ENCODE measurements at regions not wholly inside any gene's neighbourhood (a gene's known extent, or its start where the extent isn't known, plus 50 kb on each side); places are given as distances from the start of the nearest gene placed in this dataset.

DNA sequence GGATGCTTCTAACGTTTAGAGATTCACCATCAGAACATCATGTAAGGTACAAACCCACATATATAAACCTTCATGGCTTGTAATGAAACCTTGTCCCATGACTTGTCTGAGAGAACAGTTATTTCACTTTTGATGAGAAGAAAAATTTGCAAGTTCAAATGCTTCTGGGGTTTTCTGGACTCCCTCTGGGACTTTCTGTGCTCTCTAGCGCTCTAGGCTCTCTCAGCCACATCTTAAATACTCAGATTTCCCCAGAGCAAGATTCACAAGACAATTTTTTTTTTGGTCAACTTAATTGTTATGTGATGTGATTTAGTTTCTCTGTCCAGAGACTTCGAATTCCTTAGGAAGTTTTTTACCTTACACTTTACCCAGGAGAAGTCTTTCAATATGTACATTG lies 282.8 kb upstream of the EDNRB start:
- no peak for DNase-seq

DNA sequence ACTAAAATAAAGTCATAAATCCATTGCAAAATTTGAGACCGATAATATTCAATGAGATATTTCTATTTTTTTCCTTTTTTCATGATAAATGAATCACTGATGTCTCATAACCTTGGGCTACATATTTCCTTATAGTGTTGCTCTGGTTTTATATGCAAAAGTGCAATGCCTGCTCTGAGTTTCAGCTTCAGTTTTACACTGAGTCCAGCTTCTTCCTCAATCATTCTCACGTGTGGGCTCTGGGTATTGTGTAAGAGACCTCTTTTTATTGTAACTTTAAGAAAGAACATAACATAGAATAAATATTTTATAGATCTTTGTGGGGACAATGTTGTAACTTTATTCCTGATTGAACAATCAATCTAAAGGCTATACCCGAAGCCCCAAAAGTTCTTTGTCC lies 280.2 kb upstream of the EDNRB start:
- DNase-seq = no peak

DNA sequence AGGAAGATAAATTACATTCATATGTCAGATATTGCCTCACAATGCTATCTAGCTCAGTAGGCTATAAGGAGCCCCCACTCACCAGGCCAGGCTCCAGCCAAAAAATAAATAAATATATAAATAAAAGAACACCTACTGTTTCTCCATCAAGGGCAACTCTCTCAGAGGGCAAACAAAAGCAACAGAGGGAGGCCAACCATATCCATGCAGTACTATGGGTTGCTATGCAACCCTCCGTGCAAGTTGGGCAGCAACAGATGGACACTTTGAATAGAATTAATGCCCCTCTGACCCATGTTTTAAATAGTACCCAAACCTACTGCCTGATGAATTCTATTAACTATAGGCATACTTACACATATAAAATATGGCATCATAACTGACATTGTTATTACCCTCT lies 279.8 kb upstream of the EDNRB start:
- no peak for DNase-seq

DNA sequence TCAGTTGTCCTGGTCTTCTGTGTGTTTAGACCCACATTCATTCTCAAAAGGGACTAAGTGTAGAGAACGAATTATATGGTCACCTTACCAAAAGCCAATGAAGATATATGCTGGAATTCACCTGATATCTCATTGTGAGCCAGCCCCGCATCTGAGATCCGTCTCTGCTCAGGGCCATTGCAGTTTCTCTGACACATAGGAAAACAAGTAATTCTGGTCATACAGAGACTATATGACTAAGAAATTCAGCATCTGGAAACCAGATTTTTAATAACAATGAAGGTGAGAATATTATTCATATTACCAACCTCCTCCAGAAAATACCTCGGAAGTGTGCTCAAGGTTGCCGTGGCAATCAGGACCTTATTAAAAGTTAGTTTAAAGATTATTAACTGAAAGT lies 278.6 kb upstream of the EDNRB start:
- DNase-seq = no peak

DNA sequence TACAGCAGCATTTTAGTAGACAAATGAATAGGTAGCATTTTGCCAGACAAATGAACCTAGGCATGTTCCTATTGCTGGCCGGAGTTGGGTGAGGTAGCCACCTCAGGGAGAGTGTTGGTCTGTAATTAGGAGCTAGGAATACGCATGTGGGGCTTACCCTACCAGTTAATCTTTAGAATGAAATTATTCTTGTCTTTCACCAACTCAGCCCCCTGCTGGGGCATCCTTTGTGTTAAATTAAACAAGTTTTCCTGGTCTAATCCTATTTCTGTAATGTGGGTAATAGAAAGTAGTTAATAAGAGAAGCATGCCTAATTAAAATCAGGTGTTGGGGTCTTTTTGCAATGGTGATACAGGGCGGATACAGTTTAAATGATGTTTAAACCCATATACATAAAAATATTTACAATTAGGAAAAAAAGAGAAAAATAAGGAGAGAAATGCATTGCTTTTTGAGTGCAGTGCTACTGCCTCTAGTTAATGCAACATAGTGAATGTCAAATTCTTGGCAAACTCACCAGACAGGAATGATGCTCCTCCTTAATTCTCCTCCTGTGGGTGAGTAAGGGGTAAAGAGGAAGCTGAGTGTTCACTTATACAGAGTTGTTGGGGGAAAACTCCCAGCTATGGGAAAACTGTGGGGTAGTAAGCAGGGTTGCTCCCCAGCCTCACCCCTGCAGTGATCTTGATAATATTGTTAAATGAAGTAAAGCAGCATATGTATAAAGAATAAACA lies 276.4 kb upstream of the EDNRB start:
- DNase-seq = no peak

DNA sequence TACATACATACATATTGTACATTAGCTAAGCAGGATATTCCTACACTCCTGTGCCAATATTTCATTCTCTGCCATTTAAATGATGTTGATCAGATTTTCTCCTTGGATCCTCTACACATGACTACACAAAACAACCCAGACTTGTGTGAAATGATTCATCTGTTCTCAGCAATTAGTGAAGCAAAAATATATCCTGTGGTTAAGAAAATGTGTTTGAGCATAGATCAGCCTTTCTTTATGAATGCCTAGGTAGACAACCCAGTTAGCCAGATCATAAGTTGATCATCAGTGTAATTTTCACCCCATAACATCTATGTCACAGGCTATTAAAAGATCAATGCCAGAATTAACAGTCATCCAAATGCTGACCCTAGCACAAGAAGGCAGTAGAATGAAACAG lies 275.2 kb upstream of the EDNRB start:
- DNase-seq = no peak

DNA sequence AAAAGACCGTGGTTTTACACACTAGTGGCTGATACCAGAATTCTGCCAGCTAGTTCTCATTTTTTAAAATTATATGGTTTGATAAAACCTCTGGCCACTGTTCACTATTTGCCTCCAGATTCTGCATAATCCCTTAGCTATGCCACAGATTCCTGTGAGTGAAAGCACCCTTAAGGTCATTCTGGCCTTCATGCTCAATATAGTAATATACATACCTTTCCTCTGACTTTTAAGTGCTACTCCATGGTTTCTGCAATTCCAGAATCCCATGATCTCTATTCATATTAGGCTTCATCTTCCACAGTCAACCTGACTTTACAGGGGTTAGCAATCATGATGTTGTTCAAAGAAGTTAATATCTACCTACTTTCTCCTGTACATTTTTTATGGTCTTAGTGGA lies 274.1 kb upstream of the EDNRB start:
- DNase-seq = no peak

DNA sequence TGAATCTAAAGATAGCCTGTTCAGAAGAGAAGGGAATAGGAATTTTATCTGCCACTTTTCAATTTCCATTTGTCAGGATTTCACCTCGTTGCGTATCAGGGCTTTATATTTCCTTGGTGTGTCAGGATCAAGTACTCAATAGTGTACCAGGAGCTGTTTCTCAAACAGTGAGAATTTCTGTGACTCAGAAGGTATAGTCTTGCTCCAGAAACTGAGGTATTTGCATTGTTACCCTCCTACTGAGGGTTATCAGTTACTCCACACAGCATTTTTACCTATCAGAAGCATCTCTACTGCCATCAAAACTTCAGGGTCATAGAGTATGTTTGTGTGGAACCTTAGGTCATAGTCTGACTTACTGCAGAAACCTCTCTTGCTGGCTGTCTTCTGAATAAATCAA lies 271.7 kb upstream of the EDNRB start:
- no peak for DNase-seq

DNA sequence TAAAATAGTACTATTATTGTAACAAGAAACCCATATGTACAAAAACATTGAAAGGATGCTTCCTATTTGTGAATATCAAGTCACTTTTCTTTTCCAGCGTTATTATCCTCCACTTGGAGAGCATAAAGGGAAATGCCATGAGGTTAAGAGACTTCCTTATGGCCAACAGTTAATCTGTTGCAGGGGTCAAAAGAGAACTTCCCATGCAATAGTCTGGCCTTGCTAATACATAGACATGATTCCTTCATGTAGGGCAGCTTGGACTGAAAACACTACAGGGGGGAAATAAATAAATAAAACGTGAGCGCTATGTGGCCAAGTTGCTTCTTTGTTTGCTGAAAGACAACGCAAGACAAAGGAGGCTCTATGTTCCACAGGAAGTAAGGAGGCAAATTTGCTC lies 269.1 kb upstream of the EDNRB start:
- DNase-seq = no peak

DNA sequence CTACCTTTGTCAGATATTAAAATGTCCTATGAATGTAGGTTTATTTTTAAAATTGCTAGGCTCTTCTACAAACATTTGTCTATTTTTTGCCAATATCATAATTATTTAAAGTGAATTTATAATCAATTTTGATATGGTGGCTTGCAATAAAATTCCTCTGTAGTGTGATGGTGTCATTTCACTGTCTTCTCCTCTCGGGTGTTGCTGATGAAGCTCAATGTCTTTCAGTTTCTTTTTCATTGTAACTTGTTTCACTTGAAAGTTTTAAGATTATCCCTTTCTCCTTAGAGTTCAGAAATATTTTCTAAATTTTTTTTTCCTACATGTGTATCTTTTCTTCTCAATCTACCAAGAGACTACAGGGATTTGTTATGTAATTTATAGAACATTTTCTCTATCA lies 267.1 kb upstream of the EDNRB start:
- DNase-seq = no peak

DNA sequence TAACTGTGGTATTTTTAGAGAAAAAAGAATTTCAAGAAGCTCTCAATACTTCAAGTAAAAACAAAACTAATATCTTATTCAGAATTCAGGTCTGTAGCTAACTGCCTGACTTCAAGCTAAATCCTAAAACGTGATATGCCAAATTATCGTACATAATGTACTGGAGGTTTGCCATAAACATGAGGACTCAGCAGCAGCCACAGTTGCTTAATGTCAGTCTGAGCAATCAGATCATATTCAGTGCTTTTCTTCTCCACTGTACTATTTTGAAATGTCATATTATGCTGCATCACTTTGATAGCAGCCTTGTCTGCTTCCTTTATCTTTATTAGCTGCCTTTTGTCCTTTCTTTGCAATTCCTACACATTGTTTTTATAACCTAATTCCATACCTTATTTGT lies 265.1 kb upstream of the EDNRB start:
- no peak for DNase-seq

DNA sequence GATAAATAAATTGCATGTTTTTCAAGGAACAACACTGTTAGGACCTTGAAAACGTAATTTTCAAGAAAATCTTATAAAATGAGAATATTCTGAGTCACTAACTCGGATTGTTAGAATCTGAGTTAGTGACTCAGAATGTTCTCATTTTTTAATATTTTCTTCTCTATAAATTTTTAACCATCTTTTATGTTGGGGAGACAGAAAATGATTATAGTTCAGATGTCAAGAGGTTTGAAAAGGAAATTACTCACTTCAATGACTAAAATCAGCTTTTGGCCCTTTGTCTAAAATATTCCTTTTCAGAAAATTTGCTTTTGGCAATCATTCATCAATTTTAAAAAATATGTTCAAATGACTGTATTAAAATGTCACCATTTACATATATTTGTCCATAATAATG lies 264.2 kb upstream of the EDNRB start:
- DNase-seq = no peak

DNA sequence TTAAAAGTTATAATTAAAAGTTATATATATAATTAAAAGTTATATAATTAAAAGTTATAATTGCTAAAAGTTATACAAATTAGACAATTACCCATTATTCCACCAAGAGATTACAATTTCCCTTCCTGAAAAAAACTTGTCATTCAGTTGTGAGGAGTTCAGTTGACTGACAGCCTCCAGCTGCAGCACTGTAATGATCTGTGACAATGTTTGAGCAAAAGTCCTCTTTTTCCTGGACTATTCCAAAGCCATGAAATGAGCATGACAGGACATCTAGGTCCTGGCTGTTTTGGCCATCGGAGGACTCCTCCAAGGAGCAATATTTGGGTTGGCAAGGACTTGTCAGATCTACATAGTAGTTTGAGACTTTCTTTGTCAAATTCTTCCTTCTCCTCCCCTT lies 258.7 kb upstream of the EDNRB start:
- no peak for DNase-seq

DNA sequence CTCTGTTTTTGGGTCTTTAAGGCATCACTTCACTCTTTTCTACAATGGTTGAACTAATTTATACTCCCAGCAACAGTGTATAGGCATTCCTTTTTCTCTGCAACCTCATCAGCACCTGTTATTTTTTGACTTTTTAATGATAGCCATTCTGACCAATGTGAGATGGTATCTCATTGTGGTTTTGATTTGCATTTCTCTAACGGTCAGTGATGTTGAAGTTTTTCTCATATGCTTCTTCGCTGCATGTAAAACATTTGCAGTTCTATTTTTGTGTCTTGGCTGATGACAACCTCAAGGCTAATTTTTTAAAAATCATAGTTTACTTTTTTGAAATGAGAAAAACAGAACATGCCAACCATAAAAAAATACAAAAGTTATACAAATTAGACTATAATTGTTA lies 258.2 kb upstream of the EDNRB start:
- DNase-seq = no peak

DNA sequence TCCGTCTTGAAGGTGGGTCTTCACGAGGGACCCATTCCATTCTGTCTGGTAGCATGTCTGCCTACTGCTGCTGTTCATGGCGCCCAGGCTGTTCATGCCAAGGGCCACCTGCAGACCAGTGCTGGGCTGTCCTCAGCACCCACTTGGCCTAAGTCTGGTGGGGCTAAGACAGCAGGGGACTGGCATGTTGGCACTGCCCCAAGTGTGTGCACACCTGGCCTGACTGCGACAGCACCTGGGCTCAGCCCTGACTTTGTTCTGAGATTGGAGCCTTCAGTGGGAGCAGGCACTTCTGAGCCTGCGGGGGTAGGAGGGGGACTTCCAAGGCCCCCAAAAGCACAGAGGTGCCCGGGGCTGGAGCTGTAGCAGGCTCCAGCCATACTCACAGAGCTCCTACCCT lies 250.8 kb upstream of the EDNRB start:
- no peak for DNase-seq

DNA sequence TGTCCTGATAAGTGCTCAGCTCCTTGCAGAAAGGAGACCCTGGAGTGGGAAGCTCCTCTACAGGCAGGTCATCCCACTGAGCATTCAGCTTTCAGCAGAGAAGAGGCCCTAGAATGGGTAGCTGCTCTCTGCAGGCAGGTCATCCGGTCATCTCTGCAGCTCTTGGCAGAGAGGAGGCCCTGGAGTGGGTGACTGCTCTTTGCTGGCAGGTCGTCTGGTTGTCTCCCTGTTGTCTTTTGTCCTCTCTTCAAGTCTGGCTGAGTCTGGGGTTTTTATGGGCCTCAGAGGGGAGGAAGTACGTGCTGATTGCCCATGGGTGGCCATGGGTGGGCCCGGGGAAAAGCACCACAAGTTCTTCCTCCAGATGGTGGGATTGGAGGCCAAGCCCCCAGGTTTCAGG lies 250.3 kb upstream of the EDNRB start:
- DNase-seq = no peak

DNA sequence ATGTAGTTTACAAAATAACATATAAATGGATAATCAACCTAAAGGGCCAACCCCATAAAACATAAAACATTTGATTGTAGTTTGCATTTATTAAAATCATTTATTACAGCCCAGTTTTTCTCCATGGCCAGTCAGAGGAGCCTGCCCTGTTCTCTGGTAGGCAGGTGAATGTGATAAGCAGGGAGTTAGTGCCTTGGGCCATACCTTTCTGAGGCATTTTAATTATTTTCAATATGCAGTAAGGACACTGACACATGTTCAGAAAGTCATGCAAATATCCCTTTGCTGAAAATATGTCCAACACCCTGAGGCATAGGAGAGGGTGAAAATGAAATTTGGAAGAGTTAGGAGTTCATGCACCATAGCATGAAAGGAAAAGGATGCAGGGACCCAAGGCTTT lies 242.6 kb upstream of the EDNRB start:
- no peak for DNase-seq

DNA sequence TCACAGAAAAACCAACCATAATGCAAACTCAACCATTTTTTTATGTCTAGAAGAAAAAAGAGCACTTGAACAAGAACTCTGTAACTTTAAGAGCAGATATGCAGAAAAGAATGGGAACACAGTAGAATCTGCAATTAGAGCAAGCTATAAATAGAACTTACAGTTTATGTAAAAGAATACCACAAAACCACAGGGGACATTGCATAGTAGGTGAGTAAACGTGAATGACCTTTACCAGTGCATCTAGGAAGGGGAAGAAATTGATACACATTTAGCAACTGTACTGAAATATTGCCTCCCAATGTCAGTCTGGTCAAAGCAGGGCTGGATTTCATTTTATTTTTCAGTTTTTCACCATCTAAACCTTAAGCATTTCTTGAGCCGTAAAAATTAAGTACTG lies 242.2 kb upstream of the EDNRB start:
- DNase-seq = no peak

DNA sequence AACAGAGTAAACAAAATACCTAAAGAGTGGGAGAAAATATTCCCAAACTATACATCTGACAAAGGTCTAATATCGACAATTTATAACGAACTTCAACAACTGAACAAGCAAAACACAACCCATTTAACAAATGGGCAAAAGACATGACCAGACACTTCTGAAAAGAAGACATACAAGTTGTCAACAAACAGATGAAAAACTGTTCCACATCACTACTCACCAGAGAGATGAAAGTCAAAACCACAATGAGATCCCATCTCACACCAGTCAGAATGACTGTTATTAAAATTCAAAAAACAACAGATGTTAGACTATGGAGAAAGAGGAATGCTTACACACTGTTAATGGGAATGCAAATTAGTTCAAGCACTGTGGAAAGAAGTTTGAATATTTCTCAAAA lies 233.8 kb upstream of the EDNRB start:
- DNase-seq = no peak

DNA sequence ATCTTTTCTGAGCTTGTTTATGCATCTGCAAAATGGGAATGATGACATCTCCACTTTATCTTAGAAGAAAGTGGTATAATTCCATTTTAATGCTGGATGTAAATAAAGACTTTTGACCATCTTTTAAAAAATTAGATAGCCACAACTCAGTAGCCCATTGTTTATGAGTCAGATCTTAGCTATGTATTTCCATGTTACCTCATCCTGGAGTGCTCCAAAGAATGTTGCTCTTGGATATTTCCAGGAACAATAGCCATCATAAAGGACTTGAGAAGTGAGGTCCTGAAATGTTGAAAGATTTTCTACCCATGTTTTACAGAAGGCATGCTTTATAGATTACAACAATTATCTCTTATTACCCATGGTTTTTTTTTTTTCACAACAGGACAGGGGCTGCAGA lies 229.3 kb upstream of the EDNRB start:
- DNase-seq = no peak

DNA sequence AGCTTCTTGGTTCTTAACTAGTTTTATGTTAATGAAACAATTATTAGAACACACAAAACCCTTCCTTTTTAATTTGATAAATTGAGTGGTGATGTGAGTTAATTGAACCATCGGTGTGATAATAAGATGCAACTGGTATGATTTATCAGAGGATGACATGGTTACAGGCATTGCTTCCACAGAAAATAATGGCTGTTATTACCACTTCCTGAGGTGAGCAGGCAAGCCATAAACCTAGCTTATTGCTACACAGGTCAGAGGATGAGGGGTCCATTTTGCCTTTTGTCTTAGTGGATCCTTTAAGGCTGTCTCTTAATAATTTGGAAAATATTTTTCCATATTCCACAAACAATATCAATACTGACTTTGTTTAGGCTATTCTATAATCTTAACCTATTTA lies 226.6 kb upstream of the EDNRB start:
- no peak for DNase-seq

DNA sequence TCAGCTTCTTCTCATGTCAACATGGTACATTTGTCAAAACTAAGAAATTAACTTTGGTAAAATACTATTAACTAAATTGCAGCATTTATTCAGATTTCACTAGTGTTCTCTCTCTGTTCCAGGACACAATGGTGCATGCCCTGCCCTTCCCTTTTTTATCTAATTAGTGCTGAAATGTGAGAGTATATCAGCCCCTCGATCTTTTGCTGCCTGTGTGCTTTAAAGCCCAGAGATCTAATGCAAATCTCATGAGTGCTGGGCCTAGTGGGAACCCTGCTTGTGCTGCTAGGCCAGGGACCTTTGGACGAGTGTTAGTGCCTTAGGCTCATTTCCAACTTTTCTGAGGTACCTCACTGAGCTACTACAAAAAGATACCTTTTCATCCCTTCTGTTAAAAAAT lies 221.1 kb upstream of the EDNRB start:
- no peak for DNase-seq

DNA sequence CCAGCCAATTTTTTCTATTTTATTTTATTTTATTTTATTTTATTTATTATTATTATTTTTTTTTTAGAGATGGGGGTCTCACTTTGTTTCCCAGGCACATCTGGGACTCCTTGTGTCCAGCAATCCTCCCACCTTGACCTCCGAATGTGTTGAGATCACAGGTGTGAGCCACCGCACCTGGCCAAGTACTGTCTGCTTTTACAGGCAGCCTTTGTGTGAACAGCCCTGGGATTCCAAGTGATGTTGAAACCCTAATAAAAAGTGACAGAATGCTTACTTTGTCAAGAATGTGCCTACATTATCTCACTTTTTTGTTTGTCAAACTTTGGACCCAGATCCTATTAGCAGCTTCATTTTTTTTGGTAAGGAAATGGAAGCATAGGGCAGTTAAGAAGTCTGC lies 220.1 kb upstream of the EDNRB start:
- DNase-seq = no peak

DNA sequence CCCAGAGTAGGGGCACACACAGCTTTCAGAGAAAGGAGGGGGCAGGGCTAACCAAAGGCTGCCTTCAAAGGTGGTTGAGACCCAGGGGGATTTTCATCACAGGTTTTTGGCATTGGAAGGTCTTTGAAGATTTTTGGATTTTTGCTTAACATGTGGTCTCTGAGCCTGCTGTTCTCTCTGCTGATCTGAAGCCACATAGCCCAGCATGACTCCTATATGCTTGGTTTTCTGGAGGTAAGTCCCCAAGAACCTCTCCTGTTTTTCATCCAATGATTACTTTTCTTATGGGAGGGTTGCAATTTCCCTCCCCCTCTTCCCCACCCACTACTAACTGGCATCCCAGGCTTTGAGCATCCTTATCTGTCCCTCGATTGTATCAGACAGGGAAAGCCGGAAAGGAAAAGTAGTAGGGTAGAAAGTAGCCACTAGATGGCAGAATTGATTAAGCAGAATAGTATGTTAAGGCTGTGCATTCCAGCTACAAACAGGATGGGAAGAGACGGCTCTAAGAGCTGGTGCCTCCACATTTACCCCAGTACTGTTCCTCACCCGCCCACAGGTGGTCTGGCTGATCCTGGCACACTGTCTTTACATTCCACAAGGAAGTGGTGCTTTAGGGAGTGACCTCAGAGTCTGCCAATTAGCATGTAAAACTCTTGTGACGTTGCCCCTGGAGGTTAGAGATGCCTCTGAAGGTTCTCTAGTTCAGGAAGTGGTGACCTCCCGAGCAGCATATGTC lies 218.9 kb upstream of the EDNRB start:
- peak; percentile 30 for DNase-seq

DNA sequence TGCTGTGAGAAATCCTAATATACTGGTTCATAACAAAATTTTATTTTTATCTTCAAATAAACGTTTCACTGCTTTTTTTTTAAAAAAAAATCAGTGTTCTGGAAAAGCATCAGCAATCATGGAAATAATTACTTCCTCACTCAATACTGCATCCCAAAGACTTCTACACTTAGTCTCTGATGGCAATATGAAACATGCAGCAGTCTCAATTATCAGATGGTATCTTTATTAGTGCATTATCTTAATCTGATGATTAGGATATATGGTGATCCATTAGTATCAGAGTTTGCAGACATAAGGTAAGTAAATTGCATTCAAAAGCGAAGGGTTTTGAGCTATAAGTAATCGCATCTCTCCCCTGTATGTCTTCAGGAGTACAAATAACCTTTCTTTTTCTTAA lies 218.3 kb upstream of the EDNRB start:
- DNase-seq = no peak

All from SHP77 treated with DMSO at 0.1 percent for 48 hours (cell line).